ENCODE measurements at regions not wholly inside any gene's neighbourhood (a gene's known extent, or its start where the extent isn't known, plus 50 kb on each side); places are given as distances from the start of the nearest gene placed in this dataset.
"Not testable (repeated sequence)": the region's sequence is repeated elsewhere in the genome, so short reads cannot be mapped to it uniquely, and the experiment has no call there.

- intact Hi-C loops (cut with DNase I), result no loop called here
- TF ChIP-seq POLR2A (IDR thresholded peaks at IDR 0.05) (no peak), CTCF (IDR thresholded peaks at IDR 0.05) (no peak)
- no peak for ATAC-seq
- DNase-seq, result no peak
- H3K9me3 ChIP-seq, result no peaks in the 10 kb centered on the region
- H3K4me3 ChIP-seq, result no peak overlapping the region
- no peaks in the 10 kb centered on the region for H3K27me3 ChIP-seq
- H3K27ac ChIP-seq, result no peak overlapping the region
- no peaks in the 10 kb centered on the region for H3K4me1 ChIP-seq
- no peaks in the 10 kb centered on the region for H3K36me3 ChIP-seq
- WGBS (ENCODE audit: insufficient coverage, low coverage, low lambda C conversion rate, missing lambda C conversion rate), result 47% methylated on average over 1 of the region's 1 CpG
These were observed 74.3 kb upstream of the SPEF2 start for GRCh38 chr5:35543408-35543807.

- Histone ChIP-seq H3K4me1 (no peaks in the 10 kb centered on the region), H3K36me3 (no peaks in the 10 kb centered on the region), H3K9me3 (no peaks in the 10 kb centered on the region), H3K27ac (no peak overlapping the region), H3K4me3 (no peak overlapping the region), H3K27me3 (no peaks in the 10 kb centered on the region)
- ATAC-seq, result peak in 2 of 4 donors; percentile 24 to 71
- intact Hi-C loops (cut with DNase I), result no loop called here
- TF ChIP-seq CTCF (IDR thresholded peaks at IDR 0.05), result no peak
- TF ChIP-seq POLR2A (IDR thresholded peaks at IDR 0.05), result no peak
- DNase-seq, result no peak
- 44% methylated on average over 3 of the region's 3 CpGs for WGBS (ENCODE audit: insufficient coverage, low coverage, low lambda C conversion rate, missing lambda C conversion rate)
These were observed 77.7 kb upstream of the SPEF2 start for GRCh38 chr5:35540002-35540401.

GRCh38 chr5:35538198-35538931, 79.3 kb upstream of the SPEF2 start:
- no peaks in the 10 kb centered on the region for H3K9me3 ChIP-seq
- no peak overlapping the region for H3K27ac ChIP-seq
- no peak for TF ChIP-seq CTCF (IDR thresholded peaks at IDR 0.05)
- no peak for TF ChIP-seq POLR2A (IDR thresholded peaks at IDR 0.05)
- ATAC-seq (peak in 3 of 4 donors; percentile 43 to 63 (median 49)), DNase-seq (no peak)
- H3K27me3 ChIP-seq, result no peaks in the 10 kb centered on the region
- H3K36me3 ChIP-seq, result no peaks in the 10 kb centered on the region
- WGBS (ENCODE audit: insufficient coverage, low coverage, low lambda C conversion rate, missing lambda C conversion rate), result 42% methylated on average over 7 of the region's 7 CpGs
- H3K4me1 ChIP-seq, result no peaks in the 10 kb centered on the region
- intact Hi-C loops (cut with DNase I), result no loop called here
- no peak overlapping the region for H3K4me3 ChIP-seq

- intact Hi-C loops (cut with DNase I), result no loop called here
- WGBS (ENCODE audit: insufficient coverage, low coverage, low lambda C conversion rate, missing lambda C conversion rate), result 94% methylated on average over 3 of the region's 3 CpGs
- ATAC-seq, result no peak
These were observed 84.5 kb upstream of the SPEF2 start for GRCh38 chr5:35533156-35533555.

GRCh38 chr5:35531553-35531952, 86.1 kb upstream of the SPEF2 start:
- H3K4me3 ChIP-seq; intact Hi-C loops (cut with DNase I); DNase-seq; H3K27ac ChIP-seq; H3K9me3 ChIP-seq; H3K4me1 ChIP-seq; H3K27me3 ChIP-seq; ATAC-seq; H3K36me3 ChIP-seq: not testable (repeated sequence)
- no CpG with 5 or more reads among the region's 29 CpGs for WGBS (ENCODE audit: insufficient coverage, low coverage, low lambda C conversion rate, missing lambda C conversion rate)

More at GRCh38 chr5:35533156-35533555, 84.5 kb upstream of the SPEF2 start:
- H3K9me3 ChIP-seq, result no peaks in the 10 kb centered on the region
- no peak for TF ChIP-seq CTCF (IDR thresholded peaks at IDR 0.05)
- no peak for TF ChIP-seq POLR2A (IDR thresholded peaks at IDR 0.05)
- no peak overlapping the region for H3K4me3 ChIP-seq
- no peaks in the 10 kb centered on the region for H3K4me1 ChIP-seq
- H3K36me3 ChIP-seq, result no peaks in the 10 kb centered on the region
- no peak for DNase-seq
- H3K27ac ChIP-seq, result no peak overlapping the region
- no peaks in the 10 kb centered on the region for H3K27me3 ChIP-seq
